Psoas muscle (tissue), 7 donors: ENCODE measurements at regions not wholly inside any gene's neighbourhood (a gene's known extent, or its start where the extent isn't known, plus 50 kb on each side); places are given as distances from the start of the nearest gene placed in this dataset.

ENCODE experiments used
- ATAC-seq, 4 donors: fragments of 200-7000 bp; cut with Tn5 transposase; one replicate each; pipeline ENCODE4 v1.9.1; 2020; ENCODE audit warnings: moderate library complexity in 3 of 4, mild to moderate bottlenecking in 2 of 4
- DNase-seq, 2 donors: peaks; one replicate each; pipeline ENCODE4 v3.0.0-alpha.2; 2020
- H3K27ac ChIP-seq: fragments of 200-600 bp; one replicate; pipeline ENCODE4 v1.8.0; 2022
- H3K27me3 ChIP-seq, 3 donors: fragments of 200-600 bp in 1 of 3; one replicate each; pipeline versions ENCODE4 v1.6.1 to v1.8.0; 2013 to 2022; ENCODE audit warnings: low read length in 2 of 3, mild to moderate bottlenecking in 2 of 3, moderate library complexity in 1 of 3; ENCODE audit not compliant: insufficient read depth in 3 of 3
- H3K36me3 ChIP-seq, 2 donors: fragments of 200-600 bp in 1 of 2; one replicate each; pipeline versions ENCODE4 v1.6.1 to v1.8.0; 2013 to 2022; ENCODE audit warnings: low read depth in 1 of 2, mild to moderate bottlenecking in 1 of 2, moderate library complexity in 1 of 2; ENCODE audit not compliant: insufficient read depth in 1 of 2
- H3K4me1 ChIP-seq: fragments of 200-600 bp; one replicate; pipeline ENCODE4 v1.8.0; 2022
- H3K4me3 ChIP-seq: fragments of 200-600 bp; one replicate; pipeline ENCODE4 v1.8.0; 2022; ENCODE audit warnings: mild to moderate bottlenecking
- H3K9me3 ChIP-seq: fragments of 200-600 bp; one replicate; pipeline ENCODE4 v1.8.0; 2022
- CTCF ChIP-seq: fragments of 200-600 bp; IDR thresholded peaks from one replicate; pipeline ENCODE4 v1.8.0; 2022; ENCODE audit warnings: antibody characterized with exemption
- WGBS, 3 donors: extraction: QIAGEN DNeasy Blood & Tissue Kit; methylation state at CpG; one replicate each; pipeline versions ENCODE4 v1.1.6 to v1.1.7; 2013; 5-methylcytosine and 5-hydroxymethylcytosine counted together
- intact Hi-C, 2 donors: fragments of 100-400 bp; cut with DNase I; formaldehyde crosslinking; loops; one replicate each; pipeline versions ENCODE4 v1.11.0 to v1.14.2; 2022
- donor health status: healthy with polysubstance abuse.
- donor health status: DM: no; HTN: no; CAD: no; lungs with moderate emphysema.
- donor health status: Bipolar disorder and iron deficiency.
- donor health status: healthy.
- donor health status: DM: yes; HTN: yes; CAD: no.
- donor health status: DM: no; HTN: no; CAD: no.
- donor health status: DM: yes; HTN: yes; CAD: no.

- Histone ChIP-seq H3K27me3 (no peaks in the 10 kb centered on the region), H3K36me3 (no peaks in the 10 kb centered on the region), H3K27ac (no peak overlapping the region), H3K4me3 (no peak overlapping the region), H3K4me1 (peaks cover 8% of the 10 kb centered on the region), H3K9me3 (peaks cover 4% of the 10 kb centered on the region)
- TF ChIP-seq CTCF = no peak
- DNase-seq (no peak), ATAC-seq (no peak)
- 45 to 67% (median 46%) methylated on average over 3 of the region's 3 CpGs for WGBS, 3 donors
- intact Hi-C loops = no loop called here
These were observed 170.9 kb downstream of the PCSK1 start for GRCh38 chr5:96262105-96262504.

DNA sequence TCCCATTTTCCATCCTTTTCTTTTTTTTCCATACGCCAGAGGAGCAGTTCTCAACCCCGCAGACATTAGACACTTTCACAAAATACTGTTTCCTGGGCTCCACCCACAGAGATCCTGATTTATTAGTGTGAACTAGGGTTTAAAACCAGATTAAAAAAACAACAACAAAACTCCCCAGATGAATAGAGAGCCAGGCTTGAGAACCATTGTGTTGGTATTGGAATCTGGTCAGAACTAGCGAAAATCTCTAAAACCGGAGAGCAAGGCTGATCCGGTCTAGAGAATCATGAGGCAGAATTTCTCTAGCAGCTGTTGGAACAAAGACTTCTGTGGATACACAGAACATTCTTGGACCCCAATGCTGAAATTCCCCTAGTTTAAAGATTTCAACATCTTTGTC lies 173.0 kb downstream of the PCSK1 start:
- Histone ChIP-seq H3K27me3 (no peaks in the 10 kb centered on the region), H3K27ac (no peak overlapping the region), H3K36me3 (no peaks in the 10 kb centered on the region), H3K9me3 (no peaks in the 10 kb centered on the region), H3K4me3 (no peak overlapping the region), H3K4me1 (peaks cover 8% of the 10 kb centered on the region)
- WGBS, 3 donors = 51 to 70% (median 63%) methylated on average over 5 of the region's 5 CpGs
- intact Hi-C loops = no loop called here
- TF ChIP-seq CTCF = no peak
- ATAC-seq = peak in 1 of 4 donors; percentile 16
- DNase-seq = no peak

- Histone ChIP-seq H3K27ac (no peak overlapping the region), H3K9me3 (no peaks in the 10 kb centered on the region), H3K27me3 (no peaks in the 10 kb centered on the region), H3K4me1 (peaks cover 8% of the 10 kb centered on the region), H3K36me3 (no peaks in the 10 kb centered on the region), H3K4me3 (no peak overlapping the region)
- intact Hi-C loops = loop anchor here in 1 of 2 donors (10.0 kb wide), 1 partner anchor 394 kb away; no protein-coding TSS in a partner anchor
- ATAC-seq = peak; percentile 74 to 91 (median 82)
- no peak for TF ChIP-seq CTCF
- WGBS, 3 donors = 31 to 66% (median 47%) methylated on average over 2 of the region's 2 CpGs
- DNase-seq = no peak
These were observed 173.8 kb downstream of the PCSK1 start for GRCh38 chr5:96259151-96259772.

- Histone ChIP-seq H3K36me3 (no peaks in the 10 kb centered on the region), H3K4me3 (no peak overlapping the region), H3K27ac (no peak overlapping the region), H3K9me3 (no peaks in the 10 kb centered on the region), H3K27me3 (no peaks in the 10 kb centered on the region), H3K4me1 (peaks cover 8% of the 10 kb centered on the region)
- ATAC-seq = peak in 2 of 4 donors; percentile 39 to 62
- DNase-seq = no peak
- intact Hi-C loops = loop anchor here in 1 of 2 donors (10.0 kb wide), 1 partner anchor 394 kb away; no protein-coding TSS in a partner anchor
- TF ChIP-seq CTCF = no peak
These were observed 174.4 kb downstream of the PCSK1 start for GRCh38 chr5:96258692-96259091.

DNA sequence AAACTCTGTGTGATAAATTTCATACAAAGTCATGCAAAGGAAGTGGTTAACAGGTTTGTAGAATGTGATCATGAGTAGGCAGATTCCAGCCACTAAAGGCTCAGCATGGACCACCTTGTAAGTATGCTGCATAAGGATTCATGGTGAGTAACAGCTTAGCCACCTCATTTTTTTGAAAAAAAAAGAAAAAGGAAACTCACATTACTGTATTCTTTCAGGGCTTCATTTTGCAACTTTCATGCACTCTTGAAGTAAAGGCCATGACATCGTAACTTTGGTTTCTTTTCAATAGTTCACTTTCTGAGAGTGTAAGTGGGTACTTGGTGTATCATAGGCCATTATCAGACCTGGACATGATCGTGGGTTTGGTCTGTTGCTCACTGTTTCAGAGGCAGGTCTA lies 175.1 kb downstream of the PCSK1 start:
- intact Hi-C loops = loop anchor here in 1 of 2 donors (10.0 kb wide), 1 partner anchor 393 kb away; no protein-coding TSS in a partner anchor
- Histone ChIP-seq H3K27ac (no peak overlapping the region), H3K36me3 (no peaks in the 10 kb centered on the region), H3K27me3 (no peaks in the 10 kb centered on the region), H3K4me3 (no peak overlapping the region), H3K9me3 (no peaks in the 10 kb centered on the region), H3K4me1 (peaks cover 8% of the 10 kb centered on the region)
- no peak for TF ChIP-seq CTCF
- ATAC-seq (no peak), DNase-seq (no peak)
- 74 to 88% (median 84%) methylated on average over 2 of the region's 2 CpGs for WGBS, 3 donors
